Eye (tissue), 1 donor: ENCODE measurements at regions not wholly inside any gene's neighbourhood (a gene's known extent, or its start where the extent isn't known, plus 50 kb on each side); places are given as distances from the start of the nearest gene placed in this dataset.
A peak's percentile ranks its signal among the peaks of the same experiment; 100 is the strongest.
"Not testable (repeated sequence)": the region's sequence is repeated elsewhere in the genome, so short reads cannot be mapped to it uniquely, and the experiment has no call there.

ENCODE experiments used
- DNase-seq: peaks from one replicate; pipeline ENCODE4 v3.0.0-alpha.2; 2015

GRCh38 chr5:57429513-57430120, 53.0 kb downstream of the ACTBL2 start:
- DNase-seq, result no peak

GRCh38 chr5:57429021-57429420, 53.6 kb downstream of the ACTBL2 start:
- not testable (repeated sequence) for DNase-seq

- DNase-seq, result no peak
Observed at GRCh38 chr5:57422993-57423392, 59.6 kb downstream of the ACTBL2 start.

GRCh38 chr5:57422341-57422740, 60.3 kb downstream of the ACTBL2 start:
- no peak for DNase-seq

GRCh38 chr5:57420801-57421200, 61.8 kb downstream of the ACTBL2 start:
- no peak for DNase-seq

- DNase-seq, result no peak
Observed at GRCh38 chr5:57417971-57418370, 64.6 kb downstream of the ACTBL2 start.

GRCh38 chr5:57417320-57417719, 65.3 kb downstream of the ACTBL2 start:
- no peak for DNase-seq

- DNase-seq, result peak; percentile 64
Observed at GRCh38 chr5:57416278-57416994, 66.2 kb downstream of the ACTBL2 start.

- DNase-seq, result no peak
Observed at GRCh38 chr5:57414857-57415256, 67.8 kb downstream of the ACTBL2 start.

- no peak for DNase-seq
Observed at GRCh38 chr5:57414191-57414590, 68.4 kb downstream of the ACTBL2 start.

- no peak for DNase-seq
Observed at GRCh38 chr5:57413145-57413544, 69.5 kb downstream of the ACTBL2 start.

- DNase-seq, result no peak
Observed at GRCh38 chr5:57412680-57413079, 69.9 kb downstream of the ACTBL2 start.

- DNase-seq, result no peak
Observed at GRCh38 chr5:57411982-57412381, 70.6 kb downstream of the ACTBL2 start.

- DNase-seq, result no peak
Observed at GRCh38 chr5:57410374-57411320, 72.0 kb downstream of the ACTBL2 start.

GRCh38 chr5:57408714-57409113, 73.9 kb downstream of the ACTBL2 start:
- DNase-seq, result no peak

- DNase-seq, result no peak
Observed at GRCh38 chr5:57408285-57408684, 74.3 kb downstream of the ACTBL2 start.

GRCh38 chr5:57407391-57407790, 75.2 kb downstream of the ACTBL2 start:
- no peak for DNase-seq

- no peak for DNase-seq
Observed at GRCh38 chr5:57406641-57407040, 76.0 kb downstream of the ACTBL2 start.

- no peak for DNase-seq
Observed at GRCh38 chr5:57405984-57406383, 76.6 kb downstream of the ACTBL2 start.

GRCh38 chr5:57402761-57403160, 79.8 kb downstream of the ACTBL2 start:
- no peak for DNase-seq

- peak; percentile 25 for DNase-seq
Observed at GRCh38 chr5:57402348-57402747, 80.3 kb downstream of the ACTBL2 start.

- no peak for DNase-seq
Observed at GRCh38 chr5:57398413-57399093, 84.1 kb downstream of the ACTBL2 start.

- no peak for DNase-seq
Observed at GRCh38 chr5:57396701-57397100, 85.9 kb downstream of the ACTBL2 start.
